ENCODE measurements at regions not wholly inside any gene's neighbourhood (a gene's known extent, or its start where the extent isn't known, plus 50 kb on each side); places are given as distances from the start of the nearest gene placed in this dataset.

GRCh38 chr2:78035804-78036203 is 513.6 kb upstream of the LRRTM4 start:
- Histone ChIP-seq H2BK12ac (ENCODE audit: insufficient read length, low read depth, low read length) (no peak overlapping the region), H4K91ac (ENCODE audit: insufficient read length, low read depth, low read length) (no peak overlapping the region), H3K79me2 (ENCODE audit: insufficient read depth, low read length) (no peaks in the 10 kb centered on the region), H3K14ac (ENCODE audit: insufficient read depth, low read length) (no peak overlapping the region), H3K27me3 (ENCODE audit: insufficient read depth, low read length) (no peaks in the 10 kb centered on the region), H3K56ac (ENCODE audit: insufficient read length, low read depth, low read length) (no peak overlapping the region), H3K23me2 (ENCODE audit: insufficient read length, low read depth, low read length, poor library complexity, severe bottlenecking) (no peaks in the 10 kb centered on the region), H3K18ac (ENCODE audit: insufficient read length, low read depth, low read length) (no peak overlapping the region), H3K9me3 (ENCODE audit: control insufficient read depth, low read depth, low read length) (no peaks in the 10 kb centered on the region), H2BK5ac (ENCODE audit: insufficient read length, low read length) (no peak overlapping the region), H2AK5ac (ENCODE audit: insufficient read length, low read length) (no peak overlapping the region), H3K27ac (ENCODE audit: insufficient read length, low read depth, low read length) (no peak overlapping the region), H3T11ph (ENCODE audit: low read length) (no peak overlapping the region), H4K5ac (ENCODE audit: insufficient read length, low read depth, low read length) (no peak overlapping the region), H2AFZ (ENCODE audit: low read length) (no peak overlapping the region), H3K4me1 (ENCODE audit: insufficient read depth, low read length) (no peaks in the 10 kb centered on the region), H3K79me1 (ENCODE audit: insufficient read depth, low read depth, low read length, poor library complexity, severe bottlenecking) (no peaks in the 10 kb centered on the region), H2BK120ac (ENCODE audit: low read depth, low read length, poor library complexity, severe bottlenecking) (no peak overlapping the region), H3K4ac (ENCODE audit: low read depth, low read length) (no peak overlapping the region), H2BK15ac (ENCODE audit: low read depth, low read length) (no peak overlapping the region), H3K4me2 (ENCODE audit: insufficient read depth, insufficient read length, low read length) (no peak overlapping the region), H3K23ac (ENCODE audit: insufficient read length, low read depth, low read length) (no peak overlapping the region), H2BK20ac (ENCODE audit: low read depth, low read length, poor library complexity, severe bottlenecking) (no peak overlapping the region), H4K20me1 (ENCODE audit: control insufficient read depth, insufficient read depth, insufficient read length) (no peaks in the 10 kb centered on the region), H4K8ac (replicated peaks; ENCODE audit: insufficient read length, low read depth, low read length) (no peak overlapping the region), H3K9ac (ENCODE audit: extremely low read depth, insufficient read length, low read length) (no peak overlapping the region)
- no peak overlapping the region for H3K4me3 Mint-ChIP-seq
- TF ChIP-seq CTCF (conservative IDR thresholded peaks at IDR 0.05), result no peak
- peaks cover 18 to 20% of the 10 kb centered on the region in 2 experiments for H3K4me1 Mint-ChIP-seq
- peak overlapping the region; percentile 28 to 89 (median 69); a peak in 4 of 7 replicates for H3K27ac Mint-ChIP-seq
- H3K9me3 Mint-ChIP-seq, result peaks cover 16 to 36% of the 10 kb centered on the region in 2 experiments; a peak in 4 of 5 replicates
- H3K36me3 Mint-ChIP-seq (ENCODE audit: insufficient read depth in 1 of 3, low read depth in 3 of 3), result peaks cover 14 to 40% (median 31%) of the 10 kb centered on the region in 3 experiments
- no peaks in the 10 kb centered on the region for H3K27me3 Mint-ChIP-seq (ENCODE audit: low read depth)
- DNase-seq, result peak; percentile 61
- no CpG with 5 or more reads among the region's 2 CpGs for WGBS (ENCODE audit: extremely low coverage, insufficient read length, low lambda C conversion rate)

Measured in H9 (cell line).